Small intestine (tissue), 7 donors: ENCODE measurements at regions not wholly inside any gene's neighbourhood (a gene's known extent, or its start where the extent isn't known, plus 50 kb on each side); places are given as distances from the start of the nearest gene placed in this dataset.

ENCODE experiments used
- DNase-seq, 2 donors: peaks; one replicate each; pipeline versions ENCODE4 v3.0.0 to v3.0.0-alpha.2; 2013
- FAIRE-seq: peaks from 2 replicates; lab custom pipeline; 2012; peaks lifted over from hg19 to GRCh38; lab: Jason Lieb, UNC
- H3K27ac ChIP-seq, 3 donors: one replicate each; pipeline ENCODE4 v1.5.1; 2013; ENCODE audit warnings: low read length in 2 of 3, mild to moderate bottlenecking in 2 of 3, control low read depth in 1 of 3, inconsistent platforms in 1 of 3, low read depth in 1 of 3, moderate library complexity in 1 of 3
- H3K27me3 ChIP-seq, 3 donors: one replicate each; pipeline ENCODE4 v1.6.1; 2013; ENCODE audit warnings: low read length in 3 of 3, inconsistent platforms in 1 of 3; ENCODE audit not compliant: control insufficient read depth in 3 of 3, insufficient read depth in 3 of 3
- H3K36me3 ChIP-seq, 3 donors: one replicate each; pipeline ENCODE4 v1.6.1; 2013; ENCODE audit warnings: low read length in 3 of 3, inconsistent platforms in 1 of 3, low read depth in 1 of 3, mild to moderate bottlenecking in 1 of 3, moderate library complexity in 1 of 3; ENCODE audit not compliant: control insufficient read depth in 3 of 3, insufficient read depth in 2 of 3
- H3K4me1 ChIP-seq, 3 donors: one replicate each; pipeline ENCODE4 v1.6.1; 2013; ENCODE audit warnings: low read length in 2 of 3, inconsistent platforms in 1 of 3, low read depth in 1 of 3, mild to moderate bottlenecking in 1 of 3, moderate library complexity in 1 of 3; ENCODE audit not compliant: control insufficient read depth in 3 of 3, insufficient read depth in 2 of 3
- H3K4me3 ChIP-seq, 3 donors: one replicate each; pipeline ENCODE4 v1.5.1; 2013; ENCODE audit warnings: low read length in 3 of 3, control low read depth in 1 of 3, inconsistent platforms in 1 of 3, low read depth in 1 of 3, mild to moderate bottlenecking in 1 of 3, moderate library complexity in 1 of 3
- H3K9me3 ChIP-seq, 2 donors: one replicate each; pipeline ENCODE4 v1.6.1; 2013; ENCODE audit warnings: low read depth in 1 of 2, low read length in 1 of 2; ENCODE audit not compliant: control insufficient read depth in 2 of 2, insufficient read depth in 1 of 2
- WGBS, 3 donors: extraction: QIAGEN DNeasy Blood & Tissue Kit; methylation state at CpG; one replicate each; pipeline ENCODE4 v1.1.7; 2013; 5-methylcytosine and 5-hydroxymethylcytosine counted together
- donor health status: healthy with polysubstance abuse.
- donor health status: control.
- donor health status: control.
- donor health status: Bipolar disorder and iron deficiency.
- donor health status: healthy.

DNA sequence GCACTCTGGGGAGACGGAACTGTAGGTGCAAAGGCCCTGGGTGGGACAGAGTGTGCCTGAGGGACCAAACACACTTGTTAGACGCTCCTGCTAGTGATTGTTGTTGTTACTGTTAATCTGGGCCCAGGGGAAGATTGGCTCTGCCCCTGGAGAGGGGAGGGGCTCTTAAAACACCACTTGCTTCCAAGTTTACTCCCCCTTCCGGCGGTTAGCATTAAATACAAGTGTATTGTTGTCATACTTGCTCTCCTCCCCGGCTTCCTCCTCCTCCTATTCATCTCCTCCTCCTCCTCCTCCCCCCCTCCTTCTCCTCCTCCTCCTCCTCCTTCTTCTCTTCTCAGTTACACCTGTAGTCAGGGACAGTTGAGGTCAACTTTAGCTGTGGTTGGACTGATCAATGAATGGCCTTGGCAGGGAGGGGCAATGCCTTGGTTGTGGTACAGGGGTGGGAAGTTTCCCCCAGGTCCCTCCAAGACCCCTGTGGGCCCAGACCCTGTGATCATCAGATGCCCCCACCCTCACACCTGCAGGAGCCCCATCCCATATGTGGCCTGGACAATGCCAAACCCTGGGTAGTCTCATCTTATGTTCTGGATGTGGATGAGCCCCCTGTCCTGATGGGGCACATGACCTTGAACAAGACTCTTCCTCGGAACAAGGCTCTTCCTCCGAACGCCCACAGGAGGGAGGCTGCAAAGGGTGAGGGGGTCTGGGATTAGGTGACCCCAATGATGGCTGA, 217.3 kb downstream of the PTPRU start:
- no peak for FAIRE-seq

DNA sequence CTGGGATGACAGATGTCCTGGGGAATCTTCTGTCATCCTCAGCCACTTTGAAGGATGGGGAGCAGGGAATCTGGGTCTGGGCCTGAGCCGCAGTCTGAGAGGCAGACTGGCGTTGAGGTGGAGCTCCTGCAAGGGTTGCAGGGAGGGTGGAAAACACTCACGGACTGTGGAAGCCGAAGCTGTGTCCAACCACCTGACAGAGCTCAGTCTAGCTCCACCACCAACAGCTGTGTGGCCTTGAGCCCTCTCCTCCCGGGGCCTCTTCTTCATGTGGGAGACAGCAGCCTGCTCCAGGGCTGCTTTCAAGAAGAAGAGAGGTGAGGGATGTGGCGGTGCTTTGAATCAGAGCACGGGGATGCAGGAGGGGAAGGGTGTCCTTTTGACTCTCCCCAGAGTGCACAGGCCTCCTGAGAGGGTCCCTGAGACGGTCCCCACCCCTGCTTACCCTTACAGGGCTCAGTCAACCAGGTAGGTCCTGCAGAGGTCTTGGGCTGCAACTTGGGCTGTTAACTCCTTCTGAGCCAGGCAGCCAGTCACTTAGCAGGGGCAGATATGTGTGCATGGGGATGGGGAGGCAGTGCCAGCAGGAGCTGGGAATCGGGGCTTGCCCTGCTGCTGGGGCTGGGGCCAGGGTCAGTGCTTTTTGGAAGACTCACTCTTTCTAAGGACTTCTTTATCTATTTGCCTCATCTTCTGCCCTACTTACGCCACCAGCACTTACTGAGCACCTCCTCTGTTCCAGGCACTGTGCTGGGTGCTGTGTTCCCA, 216.3 kb downstream of the PTPRU start:
- WGBS, 3 donors, result 64 to 75% (median 71%) methylated on average over 10 of the region's 10 CpGs
- Histone ChIP-seq H3K4me1 (peaks cover 0 to 8% (median 0%) of the 10 kb centered on the region in 3 donors), H3K9me3 (no peaks in the 10 kb centered on the region), H3K4me3 (no peak overlapping the region), H3K36me3 (no peaks in the 10 kb centered on the region), H3K27me3 (peaks cover 0 to 2% (median 0%) of the 10 kb centered on the region in 3 donors), H3K27ac (no peak overlapping the region)
- DNase-seq (no peak), FAIRE-seq (no peak)

More for the DNA sequence above, 217.3 kb downstream of the PTPRU start:
- no peaks in the 10 kb centered on the region for H3K36me3 ChIP-seq
- 27 to 33% (median 30%) methylated on average over 8 of the region's 8 CpGs for WGBS, 3 donors
- peaks cover 0 to 2% (median 0%) of the 10 kb centered on the region in 3 donors for H3K27me3 ChIP-seq
- peaks cover 0 to 10% (median 0%) of the 10 kb centered on the region in 3 donors for H3K4me1 ChIP-seq
- no peaks in the 10 kb centered on the region for H3K9me3 ChIP-seq
- DNase-seq, result peak; percentile 12 to 51
- H3K4me3 ChIP-seq, result no peak overlapping the region
- no peak overlapping the region for H3K27ac ChIP-seq

DNA sequence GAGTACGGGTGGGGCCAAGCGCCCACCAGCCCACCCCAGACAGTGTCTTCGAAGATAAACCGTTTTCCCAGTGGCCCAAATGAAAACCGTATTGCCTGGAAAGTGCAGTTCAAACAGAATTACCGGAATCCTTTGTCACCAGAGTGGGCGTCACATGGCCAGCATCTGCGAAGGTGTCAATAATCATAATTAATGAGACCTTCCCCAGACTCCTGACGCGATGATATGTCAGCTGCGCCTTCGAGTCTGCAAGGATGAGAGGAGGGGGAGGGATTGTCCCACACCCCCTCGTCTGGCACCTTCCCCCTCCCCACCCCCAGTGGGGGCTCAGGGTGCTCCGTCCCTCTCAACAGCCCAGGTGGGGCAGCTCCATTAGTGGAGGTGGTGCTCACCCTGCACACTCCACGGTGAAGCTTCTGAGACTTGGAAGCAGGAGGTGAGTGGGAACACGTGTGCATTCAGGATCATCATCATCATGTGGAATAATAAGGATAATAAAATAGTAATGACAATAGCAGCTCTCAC, 215.1 kb downstream of the PTPRU start:
- FAIRE-seq, result no peak

DNA sequence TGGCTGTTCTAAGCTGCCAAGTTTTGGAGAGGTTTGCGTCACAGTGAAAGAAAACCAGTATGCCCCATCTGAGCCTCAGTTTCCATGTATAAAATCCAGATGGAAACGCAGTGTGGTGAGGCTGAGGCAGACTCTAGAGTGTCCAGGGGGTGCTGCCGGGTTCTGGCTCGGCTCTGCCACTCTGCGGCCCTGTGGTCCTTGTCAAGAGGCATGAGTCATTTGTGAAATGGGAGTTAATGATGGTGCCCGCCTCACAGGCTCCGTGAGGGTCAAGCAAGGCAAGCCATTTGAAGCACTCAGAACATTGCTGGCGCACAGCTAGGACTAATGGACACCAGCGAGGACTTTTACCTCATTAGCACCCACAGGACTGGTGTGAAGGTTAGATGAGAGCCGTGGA, 214.3 kb downstream of the PTPRU start:
- Histone ChIP-seq H3K4me3 (no peak overlapping the region), H3K27me3 (no peaks in the 10 kb centered on the region), H3K4me1 (peaks cover 0 to 8% (median 0%) of the 10 kb centered on the region in 3 donors), H3K27ac (no peak overlapping the region), H3K9me3 (no peaks in the 10 kb centered on the region), H3K36me3 (no peaks in the 10 kb centered on the region)
- FAIRE-seq, result no peak
- DNase-seq, result no peak
- 68 to 79% (median 71%) methylated on average over 10 of the region's 10 CpGs for WGBS, 3 donors

More for the DNA sequence above, 215.1 kb downstream of the PTPRU start:
- H3K4me1 ChIP-seq, result peaks cover 0 to 8% (median 0%) of the 10 kb centered on the region in 3 donors
- no peak for DNase-seq
- H3K27ac ChIP-seq, result no peak overlapping the region
- no peaks in the 10 kb centered on the region for H3K36me3 ChIP-seq
- no peaks in the 10 kb centered on the region for H3K9me3 ChIP-seq
- H3K27me3 ChIP-seq, result no peaks in the 10 kb centered on the region
- 67 to 78% (median 77%) methylated on average over 15 to 16 of the region's 16 CpGs for WGBS, 3 donors
- no peak overlapping the region for H3K4me3 ChIP-seq

DNA sequence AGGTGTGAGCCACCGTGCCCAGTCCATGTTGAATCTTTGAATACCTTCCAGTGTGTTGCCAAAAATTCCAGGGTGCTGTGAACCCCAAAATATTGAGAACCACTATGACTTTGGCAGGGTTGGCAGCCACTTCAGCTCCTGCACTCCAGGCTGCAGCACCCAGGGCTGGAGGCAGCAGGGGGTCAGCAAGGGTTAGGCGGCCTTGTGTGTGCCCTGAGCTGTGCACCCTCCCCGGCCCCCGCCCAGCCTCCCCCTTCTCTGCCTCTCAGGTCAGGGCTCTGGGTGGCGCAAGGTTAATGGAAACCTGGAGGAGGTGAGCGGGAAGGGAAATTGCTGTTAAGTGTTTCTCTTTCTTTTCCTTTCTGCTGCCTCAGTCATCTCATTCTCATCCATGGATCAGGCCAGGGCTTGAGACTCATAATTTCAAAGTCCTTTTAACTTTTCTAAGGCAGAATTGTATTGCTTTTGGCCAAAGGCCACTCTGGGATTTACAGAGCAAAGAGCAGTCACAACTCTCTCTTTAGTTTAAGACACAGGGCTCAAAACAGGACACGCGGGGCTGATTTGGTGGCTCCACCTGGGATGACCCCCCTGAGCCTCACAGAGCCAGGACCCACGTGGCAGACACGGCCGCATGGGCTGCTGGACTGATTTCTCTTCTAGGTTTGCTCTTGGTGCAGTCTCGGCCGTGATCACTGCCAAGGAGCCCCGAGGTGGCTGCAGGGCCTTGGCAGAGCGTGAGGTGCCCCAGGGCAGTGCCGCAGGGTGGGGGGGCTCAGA, 212.3 kb downstream of the PTPRU start:
- DNase-seq (peak in 1 of 2 donors; percentile 68), FAIRE-seq (no peak)
- 43 to 70% (median 46%) methylated on average over 16 of the region's 16 CpGs for WGBS, 3 donors
- no peaks in the 10 kb centered on the region for H3K36me3 ChIP-seq
- H3K4me1 ChIP-seq, result peaks cover 0 to 8% (median 0%) of the 10 kb centered on the region in 3 donors
- H3K4me3 ChIP-seq, result no peak overlapping the region
- H3K27ac ChIP-seq, result no peak overlapping the region
- H3K27me3 ChIP-seq, result no peaks in the 10 kb centered on the region
- no peaks in the 10 kb centered on the region for H3K9me3 ChIP-seq

DNA sequence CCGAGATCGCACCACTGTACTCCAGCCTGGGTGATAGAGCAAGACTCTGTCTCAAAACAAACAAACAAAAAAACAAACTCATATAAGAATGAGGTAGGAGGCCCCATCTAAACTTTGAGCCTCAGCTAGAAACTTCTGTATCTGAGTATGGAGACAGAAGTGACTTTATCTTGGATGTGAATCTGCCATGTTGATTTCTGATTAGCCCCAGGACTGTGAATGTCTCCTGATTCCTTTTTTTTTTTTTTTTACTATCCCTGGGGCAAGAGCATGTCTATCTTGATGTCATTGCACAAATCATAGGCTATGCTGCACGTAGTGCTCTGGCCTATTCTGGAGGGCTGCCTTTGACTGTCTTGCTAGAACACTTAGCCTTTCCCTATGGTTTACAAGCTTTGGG, 211.0 kb downstream of the PTPRU start:
- H3K9me3 ChIP-seq, result no peaks in the 10 kb centered on the region
- peaks cover 0 to 2% (median 0%) of the 10 kb centered on the region in 3 donors for H3K27me3 ChIP-seq
- H3K4me1 ChIP-seq, result peaks cover 0 to 8% (median 0%) of the 10 kb centered on the region in 3 donors
- H3K27ac ChIP-seq, result no peak overlapping the region
- no peaks in the 10 kb centered on the region for H3K36me3 ChIP-seq
- H3K4me3 ChIP-seq, result no peak overlapping the region
- WGBS, 3 donors, result 89 to 93% (median 93%) methylated on average over 3 of the region's 3 CpGs
- no peak for DNase-seq
- no peak for FAIRE-seq

DNA sequence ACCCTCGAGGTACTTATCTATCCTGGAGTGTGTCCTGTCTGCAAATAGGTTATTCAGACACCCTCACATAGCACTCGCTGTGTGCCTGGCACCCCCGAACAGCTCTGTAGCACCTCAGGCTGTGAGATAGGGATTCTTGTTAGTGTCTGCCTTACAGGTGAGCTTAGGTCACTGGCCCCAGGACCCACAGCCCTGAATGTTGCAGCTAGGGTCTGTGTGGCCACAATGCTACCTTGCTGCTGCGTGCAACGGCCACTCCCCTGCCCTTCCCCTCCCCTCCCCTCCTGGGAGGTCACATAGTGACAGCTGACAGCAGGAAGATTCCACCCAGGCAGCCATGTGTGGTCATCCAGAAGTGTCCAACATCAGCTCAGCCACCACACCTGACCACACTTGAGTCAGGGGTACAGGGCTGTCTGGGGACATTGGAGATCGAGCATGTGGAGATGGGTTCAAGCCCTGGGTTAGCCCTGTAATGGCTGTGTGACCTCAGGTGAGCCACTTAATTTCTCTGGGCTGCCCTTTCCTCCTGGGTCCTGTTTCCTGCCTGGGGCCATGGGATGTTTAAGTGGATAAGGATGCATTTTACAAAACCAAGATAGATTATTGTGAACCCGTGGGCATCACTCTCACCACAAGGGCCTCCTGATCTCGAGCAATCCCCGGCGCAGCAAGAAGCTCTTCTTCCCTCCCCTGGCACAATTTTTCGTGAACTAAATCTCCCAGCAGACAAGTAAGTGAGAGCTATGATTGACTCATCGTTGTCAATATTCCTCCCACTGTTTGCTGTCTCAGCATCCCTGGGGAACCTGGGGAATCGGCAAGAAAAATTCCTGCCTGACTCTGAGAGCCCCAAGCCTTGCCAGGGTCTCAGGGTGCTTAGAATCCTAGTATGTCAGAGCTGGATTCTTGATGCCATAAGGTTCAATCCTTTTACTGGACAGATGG, 208.7 kb downstream of the PTPRU start:
- H3K27me3 ChIP-seq, result peaks cover 0 to 6% (median 0%) of the 10 kb centered on the region in 3 donors
- no peak overlapping the region for H3K27ac ChIP-seq
- peaks cover 0 to 8% (median 0%) of the 10 kb centered on the region in 3 donors for H3K4me1 ChIP-seq
- FAIRE-seq (no peak), DNase-seq (no peak)
- no peaks in the 10 kb centered on the region for H3K9me3 ChIP-seq
- H3K4me3 ChIP-seq, result no peak overlapping the region
- 60 to 71% (median 63%) methylated on average over 13 of the region's 13 CpGs for WGBS, 3 donors
- no peaks in the 10 kb centered on the region for H3K36me3 ChIP-seq
